ENCODE measurements at regions not wholly inside any gene's neighbourhood (a gene's known extent, or its start where the extent isn't known, plus 50 kb on each side); places are given as distances from the start of the nearest gene placed in this dataset.

DNA sequence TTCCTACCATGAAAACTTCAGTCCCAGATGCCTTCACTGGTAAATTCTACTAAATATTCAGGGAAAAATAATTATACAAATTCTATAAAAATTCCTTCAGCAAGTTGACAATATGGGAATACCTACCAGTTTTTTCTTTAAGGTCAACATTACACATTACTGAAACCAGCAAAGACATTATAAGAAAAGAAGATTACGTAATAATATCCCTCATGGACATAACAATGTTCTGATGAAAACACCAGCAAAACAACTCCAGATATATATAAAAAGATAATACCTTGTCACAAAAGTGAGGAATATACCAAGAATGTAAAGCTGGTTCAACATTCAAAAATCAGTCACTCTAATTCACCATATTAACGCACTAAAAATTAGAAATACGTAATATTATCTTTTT is 507.9 kb downstream of the DMRTA1 start:
- WGBS, 2 donors, result 93 to 95% methylated on average over 3 of the region's 3 CpGs

DNA sequence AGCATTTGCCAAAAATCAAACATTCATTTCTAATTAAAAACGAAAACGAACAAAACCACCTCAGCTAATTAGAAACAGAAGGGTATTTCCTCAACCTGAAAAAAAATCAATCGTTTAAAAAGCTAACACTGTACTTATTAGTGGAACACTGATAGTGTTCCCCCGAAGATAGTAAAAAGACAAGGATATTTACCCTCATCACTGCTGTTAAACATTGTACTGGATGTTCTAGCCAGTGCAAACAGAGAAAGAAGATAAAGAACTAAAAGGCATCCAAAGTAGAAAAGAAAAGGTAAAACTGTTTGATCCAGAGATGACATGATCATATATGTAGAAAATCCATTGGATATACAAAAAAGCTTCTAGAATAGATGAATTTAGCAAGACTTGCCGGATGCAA is 508.3 kb downstream of the DMRTA1 start:
- no peaks in the 10 kb centered on the region for H3K4me1 ChIP-seq
- intact Hi-C loops (cut with DNase I), result no loop called here
- H3K9me3 ChIP-seq, result peaks cover 0 to 2% (median 0%) of the 10 kb centered on the region in 3 donors
- no peak overlapping the region for H3K4me3 ChIP-seq
- no peaks in the 10 kb centered on the region for H3K27me3 ChIP-seq
- no peak overlapping the region for H3K27ac ChIP-seq
- no peak for DNase-seq
- no peaks in the 10 kb centered on the region for H3K36me3 ChIP-seq
- no peak for TF ChIP-seq POLR2A (IDR thresholded peaks at IDR 0.05)
- TF ChIP-seq, protein P1, sequence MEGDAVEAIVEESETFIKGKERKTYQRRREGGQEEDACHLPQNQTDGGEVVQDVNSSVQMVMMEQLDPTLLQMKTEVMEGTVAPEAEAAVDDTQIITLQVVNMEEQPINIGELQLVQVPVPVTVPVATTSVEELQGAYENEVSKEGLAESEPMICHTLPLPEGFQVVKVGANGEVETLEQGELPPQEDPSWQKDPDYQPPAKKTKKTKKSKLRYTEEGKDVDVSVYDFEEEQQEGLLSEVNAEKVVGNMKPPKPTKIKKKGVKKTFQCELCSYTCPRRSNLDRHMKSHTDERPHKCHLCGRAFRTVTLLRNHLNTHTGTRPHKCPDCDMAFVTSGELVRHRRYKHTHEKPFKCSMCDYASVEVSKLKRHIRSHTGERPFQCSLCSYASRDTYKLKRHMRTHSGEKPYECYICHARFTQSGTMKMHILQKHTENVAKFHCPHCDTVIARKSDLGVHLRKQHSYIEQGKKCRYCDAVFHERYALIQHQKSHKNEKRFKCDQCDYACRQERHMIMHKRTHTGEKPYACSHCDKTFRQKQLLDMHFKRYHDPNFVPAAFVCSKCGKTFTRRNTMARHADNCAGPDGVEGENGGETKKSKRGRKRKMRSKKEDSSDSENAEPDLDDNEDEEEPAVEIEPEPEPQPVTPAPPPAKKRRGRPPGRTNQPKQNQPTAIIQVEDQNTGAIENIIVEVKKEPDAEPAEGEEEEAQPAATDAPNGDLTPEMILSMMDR (IDR thresholded peaks at IDR 0.05), result no peak
- WGBS, 2 donors, result 42 to 63% methylated on average over 5 of the region's 5 CpGs

More for the DNA sequence above, 507.9 kb downstream of the DMRTA1 start:
- H3K9me3 ChIP-seq, result peaks cover 0 to 2% (median 0%) of the 10 kb centered on the region in 3 donors
- no peaks in the 10 kb centered on the region for H3K4me1 ChIP-seq
- TF ChIP-seq POLR2A (IDR thresholded peaks at IDR 0.05), result no peak
- TF ChIP-seq, protein P1 (IDR thresholded peaks at IDR 0.05), result no peak
- no peak overlapping the region for H3K4me3 ChIP-seq
- H3K27me3 ChIP-seq, result no peaks in the 10 kb centered on the region
- H3K27ac ChIP-seq, result no peak overlapping the region
- DNase-seq, result no peak
- intact Hi-C loops (cut with DNase I), result no loop called here
- H3K36me3 ChIP-seq, result no peaks in the 10 kb centered on the region

DNA sequence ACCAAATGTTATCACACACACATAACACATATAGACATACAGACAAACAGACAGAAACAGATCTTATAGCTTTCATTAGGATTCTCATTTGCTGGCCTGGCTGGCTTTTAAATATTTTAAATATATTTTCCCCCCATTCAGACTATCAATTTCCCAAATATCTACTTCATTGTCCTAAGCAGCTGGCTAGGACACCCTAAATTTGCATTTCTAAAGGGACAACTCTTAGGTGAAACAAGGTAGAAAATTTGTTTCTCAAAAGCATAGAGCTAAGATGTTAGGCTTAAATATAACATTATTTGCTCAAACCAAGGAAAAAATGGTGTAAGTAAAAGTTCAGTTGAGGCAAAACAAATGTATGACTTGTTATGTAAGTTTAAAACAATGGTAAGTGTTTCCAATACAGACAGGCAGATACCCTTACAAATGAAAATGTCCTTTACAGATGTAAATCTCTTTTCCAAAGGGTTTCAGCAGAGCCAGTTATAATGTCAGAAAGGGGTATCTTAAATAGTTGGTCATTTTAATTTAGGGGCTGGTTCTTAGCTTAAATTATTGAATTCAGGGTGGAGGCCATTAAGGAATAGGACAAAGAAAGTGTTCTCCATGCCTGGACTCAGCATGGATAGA is 522.8 kb downstream of the DMRTA1 start:
- H3K27me3 ChIP-seq, result no peaks in the 10 kb centered on the region
- no peak for DNase-seq
- no peak overlapping the region for H3K4me3 ChIP-seq
- no peaks in the 10 kb centered on the region for H3K36me3 ChIP-seq
- intact Hi-C loops (cut with DNase I), result no loop called here
- TF ChIP-seq, protein P1 (IDR thresholded peaks at IDR 0.05), result no peak
- TF ChIP-seq POLR2A (IDR thresholded peaks at IDR 0.05), result no peak
- no peaks in the 10 kb centered on the region for H3K9me3 ChIP-seq
- no peaks in the 10 kb centered on the region for H3K4me1 ChIP-seq
- no peak overlapping the region for H3K27ac ChIP-seq

DNA sequence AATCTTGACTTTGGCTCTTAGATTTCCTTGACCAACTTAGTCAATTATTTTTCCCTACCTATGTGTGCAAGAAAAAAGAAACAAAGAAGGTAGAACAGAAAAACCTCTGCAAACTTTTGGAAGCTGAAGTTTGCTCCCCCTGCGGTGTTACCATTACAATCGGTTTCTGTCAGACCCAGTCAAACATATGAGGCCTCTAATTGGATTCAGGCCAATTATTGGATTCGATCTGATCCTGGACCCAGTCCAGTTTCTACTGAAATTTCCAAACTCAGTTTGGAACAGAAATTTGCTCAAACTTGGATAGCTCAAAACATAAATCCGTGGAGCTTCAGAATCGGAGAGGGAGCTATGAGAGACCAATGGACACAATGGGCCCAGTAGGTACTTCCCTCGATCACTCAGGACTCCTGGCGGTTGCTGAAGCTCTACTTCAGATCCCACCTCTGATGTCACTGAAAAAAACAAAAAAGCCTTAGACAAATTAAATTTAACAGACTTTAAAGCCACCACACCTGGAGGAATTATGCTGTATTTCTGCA is 523.9 kb downstream of the DMRTA1 start:
- TF ChIP-seq, protein P1 (IDR thresholded peaks at IDR 0.05), result no peak
- no peak for TF ChIP-seq POLR2A (IDR thresholded peaks at IDR 0.05)
- no peaks in the 10 kb centered on the region for H3K36me3 ChIP-seq
- no peaks in the 10 kb centered on the region for H3K4me1 ChIP-seq
- WGBS, 2 donors, result 62 to 71% methylated on average over 6 to 7 of the region's 7 CpGs
- H3K27me3 ChIP-seq, result no peaks in the 10 kb centered on the region
- no peak overlapping the region for H3K27ac ChIP-seq
- intact Hi-C loops (cut with DNase I), result no loop called here
- no peak overlapping the region for H3K4me3 ChIP-seq
- DNase-seq, result no peak
- no peaks in the 10 kb centered on the region for H3K9me3 ChIP-seq

DNA sequence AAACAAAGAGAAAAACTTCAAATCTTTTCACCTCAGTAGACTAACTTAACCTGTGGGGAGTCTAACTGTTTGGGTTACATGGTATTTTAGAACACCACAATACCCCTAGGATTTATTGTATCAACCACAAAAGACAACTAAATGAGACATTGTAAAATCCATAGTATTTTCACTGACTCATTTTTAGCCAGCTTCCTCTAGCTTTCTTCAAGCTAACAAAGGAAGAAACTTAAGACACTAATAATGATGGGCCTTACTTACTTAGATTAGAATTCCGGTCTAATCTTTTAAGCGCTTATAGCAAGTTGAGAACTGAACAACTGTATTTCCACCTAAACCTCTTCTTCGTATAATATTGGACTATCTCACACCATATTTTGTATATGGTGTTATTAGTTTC is 529.3 kb downstream of the DMRTA1 start:
- Histone ChIP-seq H3K27ac (no peak overlapping the region), H3K4me3 (no peak overlapping the region), H3K4me1 (no peaks in the 10 kb centered on the region), H3K27me3 (no peaks in the 10 kb centered on the region), H3K36me3 (no peaks in the 10 kb centered on the region), H3K9me3 (no peaks in the 10 kb centered on the region)
- TF ChIP-seq, protein P1 (IDR thresholded peaks at IDR 0.05), result no peak
- TF ChIP-seq POLR2A (IDR thresholded peaks at IDR 0.05), result no peak
- intact Hi-C loops (cut with DNase I), result no loop called here
- 92 to 96% methylated on average over 3 of the region's 3 CpGs for WGBS, 2 donors
- no peak for DNase-seq
